ENCODE measurements at regions not wholly inside any gene's neighbourhood (a gene's known extent, or its start where the extent isn't known, plus 50 kb on each side); places are given as distances from the start of the nearest gene placed in this dataset.

DNA sequence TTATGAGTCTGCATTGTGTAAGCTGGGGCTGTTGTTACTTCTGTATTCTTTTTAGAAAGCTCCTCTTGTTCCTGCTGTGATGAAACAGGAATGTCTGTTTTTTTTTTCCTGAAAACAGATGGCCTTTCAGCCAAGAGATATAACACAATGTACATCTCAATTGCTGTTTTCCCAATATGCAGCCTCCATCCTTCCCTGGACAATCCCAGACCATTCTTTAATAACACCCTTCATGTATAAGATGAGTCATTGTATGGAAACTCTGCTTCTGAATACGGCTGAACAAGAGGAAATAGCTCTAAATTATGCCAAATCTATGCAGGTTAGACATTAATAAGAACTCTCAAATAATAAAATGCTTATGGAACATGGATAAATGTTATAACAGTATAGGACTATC is 60.2 kb upstream of the LRRC4C start:
- intact Hi-C loops (cut with DNase I; ENCODE audit: low total_unique reads): no loop called here
- TF ChIP-seq CTCF (IDR thresholded peaks at IDR 0.05): no peak

DNA sequence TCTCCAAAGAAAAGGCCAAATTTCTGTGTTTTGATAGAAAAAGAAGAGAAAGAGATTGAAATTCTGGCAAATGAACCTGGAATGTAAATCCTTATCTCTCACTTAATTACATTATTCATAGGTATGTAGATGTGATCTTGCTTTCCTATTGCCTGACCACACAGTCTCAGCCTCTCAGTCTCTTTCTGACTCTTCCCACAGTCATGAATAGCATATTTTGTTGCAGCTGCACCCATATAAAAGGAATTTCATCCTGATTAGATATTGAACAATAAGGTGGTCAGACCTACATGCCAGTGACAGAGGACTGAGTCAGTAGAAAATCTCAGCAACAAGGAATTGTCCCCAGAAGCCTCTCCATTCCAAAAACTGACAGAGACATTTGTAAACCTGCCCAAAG is 62.9 kb upstream of the LRRC4C start:
- H3K36me3 ChIP-seq: no peaks in the 10 kb centered on the region
- no peaks in the 10 kb centered on the region for H3K9me3 ChIP-seq
- intact Hi-C loops (cut with DNase I; ENCODE audit: low total_unique reads): no loop called here
- DNase-seq (ENCODE audit: low spot score in 2 of 2): no peak
- no peak overlapping the region for H3K4me3 ChIP-seq
- no peak for TF ChIP-seq POLR2A (IDR thresholded peaks at IDR 0.05)
- TF ChIP-seq POLR2AphosphoS5 (IDR thresholded peaks at IDR 0.05): no peak
- no peak for TF ChIP-seq CTCF (IDR thresholded peaks at IDR 0.05)
- H3K4me1 ChIP-seq: no peaks in the 10 kb centered on the region
- no peaks in the 10 kb centered on the region for H3K27me3 ChIP-seq
- no peak overlapping the region for H3K27ac ChIP-seq

More for the DNA sequence above, 60.2 kb upstream of the LRRC4C start:
- H3K27me3 ChIP-seq: no peaks in the 10 kb centered on the region
- H3K9me3 ChIP-seq: no peaks in the 10 kb centered on the region
- no peak overlapping the region for H3K27ac ChIP-seq
- no peaks in the 10 kb centered on the region for H3K36me3 ChIP-seq
- H3K4me3 ChIP-seq: no peak overlapping the region
- H3K4me1 ChIP-seq: no peaks in the 10 kb centered on the region
- no peak for DNase-seq (ENCODE audit: low spot score in 2 of 2)

DNA sequence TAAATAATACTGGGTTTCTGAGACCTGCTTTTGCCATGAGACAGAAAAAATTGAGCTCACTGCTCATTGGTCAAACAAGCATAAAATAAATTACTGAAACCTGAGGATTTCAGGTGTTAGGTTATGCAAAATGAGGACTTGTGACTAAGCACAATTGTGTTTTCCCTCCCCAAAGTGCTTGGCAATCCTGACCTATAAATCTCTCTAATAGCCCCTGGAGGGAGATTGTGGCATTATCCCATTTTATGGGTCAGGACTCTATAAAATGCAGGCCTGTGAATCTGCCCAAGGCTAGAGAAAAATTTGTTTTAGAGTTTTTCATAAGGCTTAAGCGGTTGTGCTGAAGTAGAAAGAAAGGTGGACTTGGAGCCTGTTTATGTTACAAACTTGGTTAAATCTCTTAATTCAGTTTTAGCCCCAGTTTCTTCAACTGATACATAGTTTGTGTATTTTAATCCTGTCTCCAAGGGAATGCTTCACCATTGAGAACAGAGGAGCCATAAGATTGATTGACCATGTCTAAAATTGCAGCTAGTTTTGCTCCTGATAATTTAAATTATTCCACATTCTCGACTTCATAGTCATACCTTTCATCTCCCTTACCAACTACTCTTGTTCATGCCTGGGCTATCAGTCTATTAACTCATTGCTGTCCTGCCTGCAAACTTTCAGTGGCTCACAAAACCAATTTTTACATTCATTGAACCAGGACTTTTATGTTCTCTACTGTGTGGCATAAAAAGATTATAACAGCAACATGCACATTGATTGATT is 63.6 kb upstream of the LRRC4C start:
- Histone ChIP-seq H3K9me3 (no peaks in the 10 kb centered on the region), H3K27ac (no peak overlapping the region), H3K4me1 (no peaks in the 10 kb centered on the region), H3K4me3 (no peak overlapping the region), H3K27me3 (no peaks in the 10 kb centered on the region), H3K36me3 (no peaks in the 10 kb centered on the region)
- TF ChIP-seq POLR2AphosphoS5 (IDR thresholded peaks at IDR 0.05) (no peak), CTCF (IDR thresholded peaks at IDR 0.05) (no peak), POLR2A (IDR thresholded peaks at IDR 0.05) (no peak)
- intact Hi-C loops (cut with DNase I; ENCODE audit: low total_unique reads): no loop called here
- no peak for DNase-seq (ENCODE audit: low spot score in 2 of 2)

DNA sequence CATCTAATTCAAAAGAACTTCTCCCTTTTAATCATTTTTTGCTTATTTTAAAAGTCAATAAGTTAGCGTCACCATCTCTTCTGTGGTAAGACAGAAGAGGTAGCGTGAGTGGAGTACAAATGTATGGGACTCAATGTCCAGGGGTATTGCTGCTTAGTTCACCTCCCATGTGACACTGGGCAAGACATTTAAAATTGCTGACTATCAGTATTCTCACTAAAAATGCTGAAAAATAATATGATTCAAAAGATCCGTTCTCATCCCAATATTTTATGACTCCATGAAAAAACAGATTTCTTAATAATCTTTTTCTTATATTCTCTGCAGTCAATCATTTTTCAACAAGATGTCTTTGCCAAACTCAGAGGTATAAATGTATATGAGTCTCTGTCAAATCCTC is 68.1 kb upstream of the LRRC4C start:
- no peak overlapping the region for H3K27ac ChIP-seq
- H3K4me1 ChIP-seq: no peaks in the 10 kb centered on the region
- DNase-seq (ENCODE audit: low spot score in 2 of 2): no peak
- H3K36me3 ChIP-seq: no peaks in the 10 kb centered on the region
- H3K4me3 ChIP-seq: no peak overlapping the region
- intact Hi-C loops (cut with DNase I; ENCODE audit: low total_unique reads): no loop called here
- TF ChIP-seq POLR2AphosphoS5 (IDR thresholded peaks at IDR 0.05) (no peak), CTCF (IDR thresholded peaks at IDR 0.05) (no peak)
- no peaks in the 10 kb centered on the region for H3K27me3 ChIP-seq
- H3K9me3 ChIP-seq: no peaks in the 10 kb centered on the region

DNA sequence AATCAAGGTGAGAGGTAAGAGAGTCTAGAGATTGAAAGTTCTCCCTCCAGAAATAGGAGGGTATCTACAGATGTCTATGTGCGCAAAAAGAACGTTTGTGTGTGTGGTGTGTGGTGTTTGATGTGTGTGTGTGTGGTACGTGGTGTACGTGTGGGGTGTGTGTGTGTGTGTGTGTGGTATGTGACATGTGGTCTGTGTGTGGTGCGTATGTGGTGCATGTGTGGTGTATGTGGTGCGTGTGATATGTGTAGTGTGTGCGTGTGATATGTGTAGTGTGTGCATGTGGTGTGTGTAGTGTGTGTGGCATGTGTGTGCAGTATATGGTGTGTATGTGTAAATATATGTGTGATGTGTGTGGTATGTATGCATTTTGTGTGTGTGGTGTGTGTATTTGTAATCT is 73.0 kb upstream of the LRRC4C start:
- Histone ChIP-seq H3K9me3 (no peaks in the 10 kb centered on the region), H3K4me1 (no peaks in the 10 kb centered on the region), H3K36me3 (no peaks in the 10 kb centered on the region), H3K27ac (no peak overlapping the region), H3K27me3 (no peaks in the 10 kb centered on the region), H3K4me3 (no peak overlapping the region)
- intact Hi-C loops (cut with DNase I; ENCODE audit: low total_unique reads): no loop called here
- no peak for DNase-seq (ENCODE audit: low spot score in 2 of 2)
- TF ChIP-seq POLR2AphosphoS5 (IDR thresholded peaks at IDR 0.05) (no peak), POLR2A (IDR thresholded peaks at IDR 0.05) (no peak), CTCF (IDR thresholded peaks at IDR 0.05) (no peak)
